ENCODE measurements at regions not wholly inside any gene's neighbourhood (a gene's known extent, or its start where the extent isn't known, plus 50 kb on each side); places are given as distances from the start of the nearest gene placed in this dataset.

- TF ChIP-seq CTCF (conservative IDR thresholded peaks at IDR 0.05) (no peak), EZH2 (IDR thresholded peaks at IDR 0.05; ENCODE audit: low read depth) (no peak)
Observed at GRCh38 chr1:34500451-34500850, 254.4 kb upstream of the GJB5 start.

Measured in PC-9 (cell line).